ENCODE measurements at regions not wholly inside any gene's neighbourhood (a gene's known extent, or its start where the extent isn't known, plus 50 kb on each side); places are given as distances from the start of the nearest gene placed in this dataset.

GRCh38 chr10:78870458-78870857 is 198.3 kb upstream of the ZMIZ1 start:
- no peak for DNase-seq

GRCh38 chr10:78871796-78872195 is 197.0 kb upstream of the ZMIZ1 start:
- DNase-seq = no peak

- no peak for DNase-seq
Observed at GRCh38 chr10:78873413-78873812, 195.4 kb upstream of the ZMIZ1 start.

- DNase-seq = no peak
Observed at GRCh38 chr10:78875331-78875877, 193.4 kb upstream of the ZMIZ1 start.

- no peak for DNase-seq
Observed at GRCh38 chr10:78875932-78876331, 192.8 kb upstream of the ZMIZ1 start.

- no peak for DNase-seq
Observed at GRCh38 chr10:78876449-78876848, 192.3 kb upstream of the ZMIZ1 start.

- no peak for DNase-seq
Observed at GRCh38 chr10:78879621-78880020, 189.1 kb upstream of the ZMIZ1 start.

- DNase-seq = no peak
Observed at GRCh38 chr10:78886129-78886528, 182.6 kb upstream of the ZMIZ1 start.

- DNase-seq = no peak
Observed at GRCh38 chr10:78889536-78890063, 179.2 kb upstream of the ZMIZ1 start.

- DNase-seq = no peak
Observed at GRCh38 chr10:78890506-78890905, 178.3 kb upstream of the ZMIZ1 start.

GRCh38 chr10:78891741-78892140 is 177.0 kb upstream of the ZMIZ1 start:
- DNase-seq = no peak

- no peak for DNase-seq
Observed at GRCh38 chr10:78892338-78893176, 176.2 kb upstream of the ZMIZ1 start.

- DNase-seq = no peak
Observed at GRCh38 chr10:78893217-78893616, 175.5 kb upstream of the ZMIZ1 start.

GRCh38 chr10:78894089-78894840 is 174.5 kb upstream of the ZMIZ1 start:
- no peak for DNase-seq

- no peak for DNase-seq
Observed at GRCh38 chr10:78894841-78895195, 173.9 kb upstream of the ZMIZ1 start.

GRCh38 chr10:78895469-78895868 is 173.3 kb upstream of the ZMIZ1 start:
- DNase-seq = no peak

GRCh38 chr10:78896159-78896928 is 172.4 kb upstream of the ZMIZ1 start:
- DNase-seq = no peak

GRCh38 chr10:78898341-78899097 is 170.2 kb upstream of the ZMIZ1 start:
- DNase-seq = no peak

GRCh38 chr10:78899098-78899754 is 169.5 kb upstream of the ZMIZ1 start:
- DNase-seq = no peak

GRCh38 chr10:78899996-78900714 is 168.6 kb upstream of the ZMIZ1 start:
- DNase-seq = no peak
